NCI-H2029 treated with DMSO at 0.1 percent for 48 hours (cell line): ENCODE measurements at regions not wholly inside any gene's neighbourhood (a gene's known extent, or its start where the extent isn't known, plus 50 kb on each side); places are given as distances from the start of the nearest gene placed in this dataset.
A peak's percentile ranks its signal among the peaks of the same experiment; 100 is the strongest.
"Not testable (repeated sequence)": the region's sequence is repeated elsewhere in the genome, so short reads cannot be mapped to it uniquely, and the experiment has no call there.

Experiments used
- DNase-seq: peaks from one replicate; lab custom pipeline; 2025; lab: John Stamatoyannopoulos, UW

DNA sequence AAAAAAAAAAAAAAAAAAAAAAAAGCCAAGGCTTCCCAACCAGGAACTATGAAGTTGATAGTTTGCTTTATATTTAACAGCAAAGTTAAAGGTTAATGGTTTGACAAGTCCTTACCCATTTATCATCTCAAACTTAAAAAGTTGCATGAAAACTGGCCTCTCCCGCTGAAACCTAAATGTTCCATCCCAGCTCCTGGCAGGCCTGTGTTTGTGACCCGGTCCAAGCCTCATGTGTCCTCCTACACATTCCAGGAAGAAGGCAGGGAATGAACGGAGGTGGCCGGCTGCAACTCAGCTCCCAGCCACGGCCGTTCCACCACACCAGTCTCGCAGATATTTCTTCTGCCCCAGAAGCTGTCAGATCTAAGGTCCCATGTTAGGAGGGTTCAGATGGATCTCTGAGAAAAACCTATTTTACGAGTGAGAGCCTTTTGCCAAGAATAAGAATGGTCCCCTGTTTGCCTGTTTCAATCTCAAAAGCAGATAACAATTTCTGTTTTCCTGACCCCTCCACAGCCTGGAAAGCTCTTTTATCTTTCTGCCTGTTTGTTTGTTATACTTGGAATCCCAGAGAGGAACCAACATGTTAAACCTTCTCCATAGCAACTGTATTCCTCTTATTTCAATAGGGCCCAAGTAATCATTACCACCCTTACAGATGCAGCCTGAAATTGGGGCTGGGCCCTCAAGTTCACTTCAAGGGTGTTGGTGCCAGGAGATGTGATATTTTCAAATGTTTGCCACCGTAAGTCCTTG lies 56.5 kb downstream of the KCTD12 start:
- DNase-seq = no peak

- DNase-seq = no peak
Observed at GRCh38 chr13:76828316-76828741, 57.9 kb downstream of the KCTD12 start.

GRCh38 chr13:76826527-76826926 lies 59.7 kb downstream of the KCTD12 start:
- DNase-seq = no peak

DNA sequence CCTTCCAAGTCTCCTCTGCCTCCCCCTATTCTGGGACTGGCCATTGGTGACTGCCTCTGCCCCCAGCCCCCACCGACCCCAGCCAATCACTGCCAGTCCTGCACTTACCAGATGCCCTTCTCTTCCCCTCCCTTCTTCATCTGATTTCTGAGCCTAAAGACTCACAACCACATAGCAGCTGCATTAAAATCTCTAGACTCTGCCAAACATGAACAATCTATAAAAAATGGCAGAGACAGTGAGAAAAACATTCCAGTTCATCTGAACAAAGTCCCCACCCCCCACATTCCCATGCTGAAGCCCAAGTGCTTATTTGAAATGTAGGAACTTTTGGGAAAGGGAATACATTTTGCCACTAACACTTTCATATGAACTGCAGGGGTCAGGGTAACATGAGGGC lies 60.8 kb downstream of the KCTD12 start:
- DNase-seq = no peak

GRCh38 chr13:76823969-76824368 lies 62.2 kb downstream of the KCTD12 start:
- DNase-seq = no peak

GRCh38 chr13:76822698-76823267 lies 63.4 kb downstream of the KCTD12 start:
- no peak for DNase-seq

GRCh38 chr13:76821222-76821621 lies 65.0 kb downstream of the KCTD12 start:
- DNase-seq = not testable (repeated sequence)

- no peak for DNase-seq
Observed at GRCh38 chr13:76820759-76821158, 65.4 kb downstream of the KCTD12 start.

DNA sequence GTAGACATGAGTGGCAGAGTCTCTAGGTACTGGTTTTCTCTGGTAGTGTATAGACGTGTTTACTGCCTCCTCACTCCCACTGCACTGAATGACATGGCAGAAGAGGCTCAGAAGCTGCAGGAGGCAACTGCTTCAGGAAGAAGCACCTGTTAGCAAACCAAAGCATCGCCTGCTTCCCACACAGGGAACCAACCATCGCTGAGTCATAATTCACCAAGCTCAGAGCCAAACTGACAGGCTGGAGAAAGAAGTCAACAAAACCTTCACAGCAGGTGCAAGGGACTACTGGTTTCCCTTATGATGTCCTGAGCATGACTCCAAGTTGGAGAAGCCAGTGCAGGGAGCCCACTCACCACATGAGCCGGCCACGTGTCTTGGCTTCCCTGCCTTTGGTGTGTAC lies 69.8 kb downstream of the KCTD12 start:
- no peak for DNase-seq

DNA sequence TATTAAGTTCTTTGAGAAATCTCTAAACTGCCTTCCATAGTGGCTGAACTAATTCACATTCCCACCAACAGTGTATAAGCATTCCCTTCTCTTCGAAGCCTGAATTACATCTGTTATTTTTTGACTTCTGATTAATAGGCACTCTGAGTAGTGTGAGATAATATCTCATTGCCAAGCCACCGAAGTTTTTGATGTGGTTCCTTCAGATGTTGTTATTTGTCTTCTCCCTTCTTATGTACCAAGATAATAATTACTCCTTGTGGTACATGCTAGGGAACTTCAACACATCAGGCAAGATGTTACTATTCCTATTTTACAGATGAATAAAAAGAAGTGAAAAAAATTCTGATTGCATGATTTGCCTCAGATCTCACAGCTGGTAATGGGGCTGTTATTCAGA lies 70.9 kb downstream of the KCTD12 start:
- no peak for DNase-seq

DNA sequence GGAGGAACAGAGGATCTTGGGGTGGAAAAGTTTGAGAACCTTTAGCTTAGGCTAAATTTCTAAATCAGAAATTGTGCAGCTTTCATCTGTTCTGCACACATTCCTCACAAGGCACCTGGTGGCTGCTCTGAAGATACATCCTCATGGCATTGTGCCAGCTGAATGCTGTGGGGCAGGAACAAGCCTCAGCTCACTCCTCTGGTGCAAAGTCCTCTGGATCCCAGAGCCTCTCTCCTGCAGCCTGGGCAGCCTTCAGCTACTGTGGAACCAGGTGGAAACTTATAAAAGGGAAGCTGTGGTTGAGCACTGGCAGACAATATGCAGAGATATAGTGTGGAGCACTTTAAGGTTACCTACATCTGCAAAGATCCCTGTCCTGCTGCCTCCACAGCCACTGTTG lies 72.3 kb downstream of the KCTD12 start:
- no peak for DNase-seq

DNA sequence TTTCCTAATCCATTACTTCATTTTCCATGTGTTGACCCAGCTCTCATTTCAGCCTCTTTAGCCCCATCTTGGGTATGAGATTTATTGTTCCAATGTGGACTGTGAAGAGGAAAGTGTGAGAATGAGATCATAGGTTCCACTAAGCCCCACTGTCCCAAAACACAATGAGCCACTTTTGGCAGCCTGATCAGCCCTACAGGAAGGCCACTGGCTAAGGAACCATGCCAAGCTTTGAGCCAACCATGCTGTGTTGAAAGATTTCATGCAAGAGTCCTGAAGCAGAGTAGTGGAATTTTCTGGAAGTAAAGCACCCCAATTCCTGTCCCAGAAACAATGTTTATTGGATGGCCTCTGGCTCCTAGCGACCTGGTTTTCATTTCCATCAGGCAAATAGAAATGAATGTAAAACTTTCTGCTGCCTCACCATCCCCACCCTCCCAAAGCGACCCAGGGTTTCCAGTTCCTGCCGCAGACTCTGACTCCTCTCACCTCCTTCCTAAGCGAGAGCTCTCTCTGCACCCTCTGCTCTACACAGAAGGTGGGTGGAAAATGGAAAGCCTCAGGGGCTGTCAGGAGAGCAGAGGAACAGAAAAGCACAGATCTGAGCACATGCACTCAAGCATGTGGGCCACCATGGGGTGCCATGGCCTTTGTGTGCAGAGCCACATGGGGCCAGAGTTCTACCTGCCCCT lies 73.1 kb downstream of the KCTD12 start:
- DNase-seq = no peak

DNA sequence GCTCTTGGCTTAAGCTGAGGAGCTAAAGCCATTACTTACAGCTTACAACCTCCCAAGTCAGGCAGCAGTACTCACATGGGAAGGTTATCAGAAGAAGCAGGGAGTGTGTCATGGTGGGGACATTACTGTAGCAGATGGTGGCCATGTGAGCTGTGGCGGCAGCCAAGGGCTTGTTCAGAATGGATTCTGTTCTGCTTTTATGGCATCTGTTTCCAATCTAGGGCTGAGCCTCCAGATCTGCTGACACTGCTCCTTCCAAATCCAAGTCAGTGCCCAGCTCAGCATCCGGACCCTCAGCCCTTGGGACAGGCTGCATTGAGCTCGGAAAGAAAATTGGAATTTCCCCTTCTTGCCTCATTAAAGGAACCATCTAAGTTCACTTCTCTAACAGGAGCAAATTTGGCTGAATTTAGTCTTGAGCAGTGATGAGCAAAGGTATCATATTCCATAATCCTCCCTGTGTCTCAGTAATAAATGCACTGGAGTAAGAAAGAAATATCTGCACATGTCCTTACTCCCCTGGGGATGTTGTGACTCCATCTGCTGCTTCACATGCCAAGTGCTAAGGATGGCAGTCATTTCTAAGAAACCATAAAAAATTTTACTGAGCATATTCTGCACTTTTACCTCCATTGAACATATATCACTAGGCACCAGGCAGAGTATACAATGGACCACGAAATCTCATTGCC lies 73.9 kb downstream of the KCTD12 start:
- no peak for DNase-seq

DNA sequence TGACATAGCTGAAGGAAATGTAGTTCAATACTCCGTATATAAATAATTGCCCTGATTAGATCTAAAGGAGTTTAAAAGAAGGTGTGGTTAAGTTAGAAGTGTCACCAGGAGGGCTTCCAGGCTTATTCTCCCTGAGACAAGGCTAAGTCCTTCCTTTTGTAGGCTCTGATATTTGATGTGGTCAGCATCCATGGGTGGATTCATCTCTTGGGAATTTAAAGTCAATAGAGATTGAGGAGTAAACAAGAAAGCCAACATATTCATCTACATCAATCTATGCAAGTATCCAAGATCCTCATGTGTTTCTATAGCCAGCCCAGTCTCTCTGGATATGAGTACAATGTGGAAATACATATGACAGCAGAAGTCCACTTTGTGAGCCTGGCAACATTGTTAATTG lies 76.8 kb downstream of the KCTD12 start:
- DNase-seq = no peak

- DNase-seq = no peak
Observed at GRCh38 chr13:76808927-76809326, 77.3 kb downstream of the KCTD12 start.

DNA sequence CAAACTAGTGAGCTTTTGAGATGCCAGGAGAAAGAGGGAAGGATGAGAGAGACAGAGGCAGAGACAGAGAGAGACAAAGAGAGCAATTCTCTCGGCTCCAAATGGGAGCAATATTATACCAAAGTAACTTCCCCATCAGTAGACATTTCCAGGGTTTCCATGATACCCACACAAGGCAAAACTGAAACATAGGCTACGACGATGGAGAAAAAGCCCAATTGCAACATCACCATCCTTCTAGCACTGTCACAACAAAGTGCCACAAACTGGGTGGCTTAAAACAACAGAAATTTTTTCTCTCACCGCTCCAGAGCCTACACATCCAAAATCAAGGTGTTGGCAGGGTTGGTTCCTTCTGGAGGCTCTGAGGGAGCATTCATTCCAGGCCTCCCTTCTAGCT lies 81.4 kb downstream of the KCTD12 start:
- DNase-seq = no peak

DNA sequence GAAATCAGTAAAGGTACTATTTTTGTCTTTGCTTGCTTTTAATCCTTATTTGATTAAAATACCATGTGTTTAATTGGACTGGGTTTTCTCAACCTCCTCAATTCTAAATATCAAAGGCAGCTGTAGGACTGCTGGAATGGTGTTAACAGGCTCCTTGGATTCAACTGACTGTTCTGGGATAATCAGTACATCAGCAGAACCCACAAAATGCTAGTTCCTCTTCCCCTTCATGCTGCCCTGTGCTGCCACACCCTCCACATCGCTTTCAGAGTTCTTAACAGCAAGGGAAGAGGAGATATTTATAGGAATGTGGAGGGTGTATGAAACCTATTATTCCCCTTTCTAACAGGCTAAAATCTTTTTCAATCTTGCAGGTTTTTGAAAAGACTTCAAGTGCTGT lies 82.4 kb downstream of the KCTD12 start:
- DNase-seq = no peak

- DNase-seq = no peak
Observed at GRCh38 chr13:76800943-76801342, 85.3 kb downstream of the KCTD12 start.

DNA sequence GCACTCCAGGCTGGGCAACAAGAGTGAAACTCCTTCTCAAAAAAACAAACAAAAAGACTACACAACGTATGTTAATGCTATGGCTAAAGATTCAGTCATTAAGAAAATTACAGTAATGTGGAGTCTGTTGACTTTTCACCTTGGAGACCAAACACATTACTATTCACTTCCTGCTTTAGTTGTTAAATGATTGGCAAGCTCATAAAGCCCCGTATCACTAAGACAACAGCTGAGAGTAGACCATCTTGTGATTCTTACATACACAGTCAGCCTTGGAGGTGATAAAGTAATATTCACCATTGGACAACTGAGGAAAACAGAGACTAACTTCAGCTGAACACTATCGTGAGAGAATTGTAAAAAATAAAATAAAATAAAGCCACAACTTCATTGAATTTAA lies 86.5 kb downstream of the KCTD12 start:
- peak; percentile 18 for DNase-seq

DNA sequence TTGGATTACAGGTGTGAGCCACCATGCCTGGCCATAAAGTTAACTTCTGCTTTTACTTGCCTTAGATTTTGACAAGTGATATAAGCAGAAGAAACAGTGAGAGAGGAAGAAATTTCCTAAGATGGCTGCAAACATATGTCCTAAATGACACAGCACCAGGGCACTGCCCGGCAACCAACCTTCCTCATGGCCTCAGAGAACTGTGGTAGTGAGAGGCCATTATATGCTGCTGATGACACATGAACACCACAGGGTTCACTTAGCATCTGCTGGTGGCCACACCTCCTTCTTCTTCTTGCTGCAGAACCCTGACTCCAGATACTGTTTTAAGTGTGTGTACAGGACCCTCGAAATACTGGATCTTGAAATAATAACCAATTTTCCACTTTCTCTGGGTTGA lies 88.2 kb downstream of the KCTD12 start:
- DNase-seq = no peak

DNA sequence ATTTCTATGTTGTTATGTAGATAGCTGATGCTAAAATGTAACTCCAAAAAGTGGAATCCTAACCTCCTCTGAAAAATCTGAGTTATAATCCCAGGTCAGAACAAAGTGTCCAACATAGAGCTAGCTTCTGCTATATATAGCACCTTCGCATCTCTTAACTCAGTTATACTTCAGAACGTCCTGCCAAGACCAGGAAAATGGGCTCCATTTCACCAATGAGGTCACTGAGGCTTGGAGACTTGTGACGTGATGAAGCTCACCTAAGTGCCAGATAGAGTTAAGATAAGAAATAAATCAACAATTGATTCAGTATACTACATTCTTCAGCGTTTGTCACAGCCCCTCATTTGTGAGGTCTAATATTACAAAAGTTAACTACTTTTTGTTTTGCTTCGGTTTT lies 88.8 kb downstream of the KCTD12 start:
- no peak for DNase-seq

DNA sequence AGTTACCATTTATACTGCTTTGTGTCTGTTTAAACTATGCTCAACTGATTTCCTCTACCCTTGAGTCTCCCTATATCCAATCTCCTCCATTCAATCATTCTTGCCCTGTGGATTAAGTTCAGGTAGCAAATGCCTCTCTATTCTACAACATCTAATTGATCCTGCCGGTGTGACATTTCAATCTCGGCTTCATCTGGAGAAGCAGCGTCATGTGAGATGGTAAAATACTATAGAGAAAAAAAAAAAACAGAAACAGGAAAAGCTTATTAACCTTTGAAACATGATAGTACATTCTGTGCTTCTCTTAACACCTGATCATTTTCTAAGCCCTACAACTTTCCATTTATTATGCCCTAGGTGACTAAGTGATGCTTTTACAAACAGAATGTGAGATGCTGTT lies 89.4 kb downstream of the KCTD12 start:
- DNase-seq = no peak
